OCI-LY7 (cell line): ENCODE measurements at regions not wholly inside any gene's neighbourhood (a gene's known extent, or its start where the extent isn't known, plus 50 kb on each side); places are given as distances from the start of the nearest gene placed in this dataset.

Experiments used
- EZH2phosphoT487 ChIP-seq: fragments of 200-600 bp; sonication (generic); IDR thresholded peaks from 2 replicates; pipeline ENCODE4 v1.6.1; 2018; ENCODE audit warnings: low read depth, borderline replicate concordance, mild to moderate bottlenecking, mixed run types, antibody characterized with exemption, low read length, moderate library complexity, mixed read lengths
- TF ChIP-seq, protein P1 (sequence below): fragments of 200-600 bp; sonication (generic); conservative IDR thresholded peaks from 2 replicates; pipeline ENCODE4 v1.5.1; 2014; ENCODE audit warnings: mild to moderate bottlenecking, antibody characterized with exemption, low read length, moderate library complexity, mixed read lengths

GRCh38 chr13:63463782-63464610 lies 2048.3 kb upstream of the PCDH20 start:
- TF ChIP-seq, protein P1, sequence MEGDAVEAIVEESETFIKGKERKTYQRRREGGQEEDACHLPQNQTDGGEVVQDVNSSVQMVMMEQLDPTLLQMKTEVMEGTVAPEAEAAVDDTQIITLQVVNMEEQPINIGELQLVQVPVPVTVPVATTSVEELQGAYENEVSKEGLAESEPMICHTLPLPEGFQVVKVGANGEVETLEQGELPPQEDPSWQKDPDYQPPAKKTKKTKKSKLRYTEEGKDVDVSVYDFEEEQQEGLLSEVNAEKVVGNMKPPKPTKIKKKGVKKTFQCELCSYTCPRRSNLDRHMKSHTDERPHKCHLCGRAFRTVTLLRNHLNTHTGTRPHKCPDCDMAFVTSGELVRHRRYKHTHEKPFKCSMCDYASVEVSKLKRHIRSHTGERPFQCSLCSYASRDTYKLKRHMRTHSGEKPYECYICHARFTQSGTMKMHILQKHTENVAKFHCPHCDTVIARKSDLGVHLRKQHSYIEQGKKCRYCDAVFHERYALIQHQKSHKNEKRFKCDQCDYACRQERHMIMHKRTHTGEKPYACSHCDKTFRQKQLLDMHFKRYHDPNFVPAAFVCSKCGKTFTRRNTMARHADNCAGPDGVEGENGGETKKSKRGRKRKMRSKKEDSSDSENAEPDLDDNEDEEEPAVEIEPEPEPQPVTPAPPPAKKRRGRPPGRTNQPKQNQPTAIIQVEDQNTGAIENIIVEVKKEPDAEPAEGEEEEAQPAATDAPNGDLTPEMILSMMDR, result no peak
- TF ChIP-seq EZH2phosphoT487, result no peak
